ENCODE measurements at regions not wholly inside any gene's neighbourhood (a gene's known extent, or its start where the extent isn't known, plus 50 kb on each side); places are given as distances from the start of the nearest gene placed in this dataset.

- no peak overlapping the region for H3K4me3 ChIP-seq (ENCODE audit: low read depth, low read length)
- no peak for DNase-seq (ENCODE audit: low read depth)
- TF ChIP-seq CTCF (IDR thresholded peaks at IDR 0.05; ENCODE audit: low read depth, low read length, missing control alignments): no peak
These were observed 304.9 kb upstream of the KLF3 start for GRCh38 chr4:38359113-38359512.

GRCh38 chr4:38360201-38360600 is 303.8 kb upstream of the KLF3 start:
- no peak overlapping the region for H3K4me3 ChIP-seq (ENCODE audit: low read depth, low read length)
- DNase-seq (ENCODE audit: low read depth): no peak
- TF ChIP-seq CTCF (IDR thresholded peaks at IDR 0.05; ENCODE audit: low read depth, low read length, missing control alignments): no peak

- TF ChIP-seq CTCF (IDR thresholded peaks at IDR 0.05; ENCODE audit: low read depth, low read length, missing control alignments): no peak
- H3K4me3 ChIP-seq (ENCODE audit: low read depth, low read length): no peak overlapping the region
- DNase-seq (ENCODE audit: low read depth): no peak
These were observed 299.5 kb upstream of the KLF3 start for GRCh38 chr4:38364383-38364963.

GRCh38 chr4:38365261-38365660 is 298.7 kb upstream of the KLF3 start:
- H3K4me3 ChIP-seq (ENCODE audit: low read depth, low read length): no peak overlapping the region
- TF ChIP-seq CTCF (IDR thresholded peaks at IDR 0.05; ENCODE audit: low read depth, low read length, missing control alignments): no peak
- no peak for DNase-seq (ENCODE audit: low read depth)

- TF ChIP-seq CTCF (IDR thresholded peaks at IDR 0.05; ENCODE audit: low read depth, low read length, missing control alignments): no peak
- H3K4me3 ChIP-seq (ENCODE audit: low read depth, low read length): no peak overlapping the region
- no peak for DNase-seq (ENCODE audit: low read depth)
These were observed 298.2 kb upstream of the KLF3 start for GRCh38 chr4:38365748-38366310.

- TF ChIP-seq CTCF (IDR thresholded peaks at IDR 0.05; ENCODE audit: low read depth, low read length, missing control alignments): no peak
- no peak for DNase-seq (ENCODE audit: low read depth)
- no peak overlapping the region for H3K4me3 ChIP-seq (ENCODE audit: low read depth, low read length)
These were observed 297.5 kb upstream of the KLF3 start for GRCh38 chr4:38366456-38366855.

- TF ChIP-seq CTCF (IDR thresholded peaks at IDR 0.05; ENCODE audit: low read depth, low read length, missing control alignments): no peak
- H3K4me3 ChIP-seq (ENCODE audit: low read depth, low read length): no peak overlapping the region
- DNase-seq (ENCODE audit: low read depth): no peak
These were observed 297.0 kb upstream of the KLF3 start for GRCh38 chr4:38366997-38367396.
